ENCODE measurements at regions not wholly inside any gene's neighbourhood (a gene's known extent, or its start where the extent isn't known, plus 50 kb on each side); places are given as distances from the start of the nearest gene placed in this dataset.

GRCh38 chr17:17413821-17414220, 63.0 kb upstream of the MED9 start:
- TF ChIP-seq KLF10 (tag by site-specific recombination; IDR thresholded peaks at IDR 0.05) (no peak), IKZF3 (tag by site-specific recombination; IDR thresholded peaks at IDR 0.05) (no peak), ZNF777 (tag by site-specific recombination; IDR thresholded peaks at IDR 0.05; ENCODE audit: borderline replicate concordance) (no peak), ZNF529 (tag by site-specific recombination; IDR thresholded peaks at IDR 0.05; ENCODE audit: insufficient replicate concordance) (no peak), ZSCAN30 (tag by site-specific recombination; IDR thresholded peaks at IDR 0.05) (no peak), ZNF670 (tag by site-specific recombination; IDR thresholded peaks at IDR 0.05; ENCODE audit: low read depth) (no peak)
- TF ChIP-seq, protein P1, sequence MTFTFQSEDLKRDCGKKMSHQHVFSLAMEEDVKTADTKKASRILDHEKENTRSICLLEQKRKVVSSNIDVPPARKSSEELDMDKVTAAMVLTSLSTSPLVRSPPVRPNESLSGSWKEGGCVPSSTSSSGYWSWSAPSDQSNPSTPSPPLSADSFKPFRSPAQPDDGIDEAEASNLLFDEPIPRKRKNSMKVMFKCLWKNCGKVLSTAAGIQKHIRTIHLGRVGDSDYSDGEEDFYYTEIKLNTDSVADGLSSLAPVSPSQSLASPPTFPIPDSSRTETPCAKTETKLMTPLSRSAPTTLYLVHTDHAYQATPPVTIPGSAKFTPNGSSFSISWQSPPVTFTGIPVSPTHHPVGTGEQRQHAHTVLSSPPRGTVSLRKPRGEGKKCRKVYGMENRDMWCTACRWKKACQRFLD (tag by site-specific recombination; IDR thresholded peaks at IDR 0.05): no peak
- Histone ChIP-seq H3K27ac (ENCODE audit: extremely low read depth, low read depth, low read length) (no peak overlapping the region), H3K4me1 (ENCODE audit: control insufficient read depth, insufficient read depth, low read length) (no peaks in the 10 kb centered on the region), H3K36me3 (ENCODE audit: control insufficient read depth in 2 of 2, insufficient read depth in 1 of 2, low read length in 2 of 2) (no peaks in the 10 kb centered on the region), H3K4me3 (ENCODE audit: low read depth, low read length) (no peak overlapping the region), H3K9me3 (ENCODE audit: control insufficient read depth, insufficient read depth, low read depth, low read length) (no peaks in the 10 kb centered on the region)
- ChIA-PET POLR2A (interaction anchor here (0.6 kb wide), 2 partner anchors 83 to 160 kb away, joined by 3 to 7 read pairs; partner anchors contain the start of gene RASD1), CTCF (interaction anchor here (0.7 to 1.3 kb wide), 2 partner anchors 26 to 55 kb away, joined by 3 read pairs; no protein-coding TSS in a partner anchor)

GRCh38 chr17:17414341-17414805, 62.4 kb upstream of the MED9 start:
- H3K9me3 ChIP-seq (ENCODE audit: control insufficient read depth, insufficient read depth, low read depth, low read length): no peaks in the 10 kb centered on the region
- H3K4me3 ChIP-seq (ENCODE audit: low read depth, low read length): no peak overlapping the region
- no peak overlapping the region for H3K27ac ChIP-seq (ENCODE audit: extremely low read depth, low read depth, low read length)
- TF ChIP-seq ZNF623 (tag by site-specific recombination; IDR thresholded peaks at IDR 0.05): no peak
- TF ChIP-seq ZNF324 (tag by site-specific recombination; IDR thresholded peaks at IDR 0.05): no peak
- no peak for TF ChIP-seq KLF16 (tag by site-specific recombination; IDR thresholded peaks at IDR 0.05)
- TF ChIP-seq ZNF701 (tag by site-specific recombination; IDR thresholded peaks at IDR 0.05): no peak
- TF ChIP-seq ZNF555 (tag by site-specific recombination; conservative IDR thresholded peaks at IDR 0.05): no peak
- TF ChIP-seq ZNF138 (tag by site-specific recombination; IDR thresholded peaks at IDR 0.05; ENCODE audit: borderline replicate concordance): no peak
- no peak for TF ChIP-seq ZNF792 (tag by site-specific recombination; IDR thresholded peaks at IDR 0.05)
- TF ChIP-seq ZNF510 (tag by site-specific recombination; IDR thresholded peaks at IDR 0.05; ENCODE audit: insufficient replicate concordance): no peak
- TF ChIP-seq ZNF626 (tag by site-specific recombination; IDR thresholded peaks at IDR 0.05): no peak
- TF ChIP-seq ZNF670 (tag by site-specific recombination; IDR thresholded peaks at IDR 0.05; ENCODE audit: low read depth): no peak
- no peak for TF ChIP-seq PRDM4 (tag by site-specific recombination; IDR thresholded peaks at IDR 0.05)
- TF ChIP-seq, protein P1 (tag by site-specific recombination; IDR thresholded peaks at IDR 0.05): no peak
- TF ChIP-seq ZNF585B (tag by site-specific recombination; IDR thresholded peaks at IDR 0.05): no peak
- no peak for TF ChIP-seq ZSCAN23 (tag by site-specific recombination; IDR thresholded peaks at IDR 0.05)
- TF ChIP-seq ZNF155 (tag by site-specific recombination; IDR thresholded peaks at IDR 0.05): no peak
- ChIA-PET CTCF (no interaction called here), POLR2A (interaction anchor here (0.6 kb wide), 1 partner anchor 159 kb away, joined by 7 read pairs; no protein-coding TSS in a partner anchor)
- H3K4me1 ChIP-seq (ENCODE audit: control insufficient read depth, insufficient read depth, low read length): no peaks in the 10 kb centered on the region
- H3K36me3 ChIP-seq (ENCODE audit: control insufficient read depth in 2 of 2, insufficient read depth in 1 of 2, low read length in 2 of 2): no peaks in the 10 kb centered on the region
